ENCODE measurements at regions not wholly inside any gene's neighbourhood (a gene's known extent, or its start where the extent isn't known, plus 50 kb on each side); places are given as distances from the start of the nearest gene placed in this dataset.

DNA sequence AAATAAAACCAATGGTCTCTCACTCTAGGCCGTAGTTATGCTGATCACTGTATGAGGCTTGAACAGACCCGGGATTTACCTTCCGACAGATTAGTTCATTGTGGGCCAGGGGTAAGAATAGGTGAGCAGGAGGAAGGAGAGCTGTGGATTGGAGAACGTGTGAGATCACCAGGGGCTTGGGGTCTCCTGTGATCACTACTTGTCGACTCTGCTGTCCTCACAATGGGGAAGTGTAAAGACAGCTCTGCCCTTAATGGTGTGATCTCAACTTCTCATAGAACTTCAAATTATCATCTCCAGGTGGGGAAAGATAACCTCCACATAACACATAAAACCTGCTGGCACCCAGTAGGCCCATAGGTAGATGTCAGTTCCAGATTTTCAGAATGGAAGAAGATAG, 56.2 kb upstream of the RPS6KA3 start:
- TF ChIP-seq ZNF311 (tag by site-specific recombination; IDR thresholded peaks at IDR 0.05; ENCODE audit: borderline replicate concordance) (no peak), BCL11A (tag by site-specific recombination; IDR thresholded peaks at IDR 0.05; ENCODE audit: low read depth) (no peak), ATF2 (tag by site-specific recombination; IDR thresholded peaks at IDR 0.05; ENCODE audit: low read depth) (no peak), CTCF (tag by site-specific recombination; IDR thresholded peaks at IDR 0.05) (no peak), ZSCAN23 (tag by site-specific recombination; IDR thresholded peaks at IDR 0.05) (no peak), ZNF404 (tag by site-specific recombination; IDR thresholded peaks at IDR 0.05) (no peak)
